ENCODE measurements at regions not wholly inside any gene's neighbourhood (a gene's known extent, or its start where the extent isn't known, plus 50 kb on each side); places are given as distances from the start of the nearest gene placed in this dataset.

GRCh38 chr4:189779281-189779980 lies 161.2 kb upstream of the FRG1 start:
- TF ChIP-seq CTCF (IDR thresholded peaks at IDR 0.05; ENCODE audit: low read depth, low read length, poor library complexity, severe bottlenecking) (no peak), EZH2phosphoT487 (IDR thresholded peaks at IDR 0.05; ENCODE audit: borderline replicate concordance, low read length) (no peak)

Measured in DOHH2 (cell line).